Body of pancreas (tissue), 4 donors: ENCODE measurements at regions not wholly inside any gene's neighbourhood (a gene's known extent, or its start where the extent isn't known, plus 50 kb on each side); places are given as distances from the start of the nearest gene placed in this dataset.

Experiments
- ATAC-seq: fragments of 150-250 bp; one replicate; pipeline ENCODE4 v1.9.1; 2016
- DNase-seq, 4 donors: peaks; one replicate each; pipeline ENCODE4 v3.0.0-alpha.2; 2019
- H3K27ac ChIP-seq, 4 donors: fragments of 200-600 bp; sonication (generic); 1 replicate in 3 of 4; 2 replicates in 1 of 4; pipeline versions ENCODE4 v1.5.1 to v1.6.1; 2016 to 2019; ENCODE audit warnings: mild to moderate bottlenecking in 1 of 4, mixed read lengths in 1 of 4, moderate library complexity in 1 of 4
- H3K27me3 ChIP-seq, 2 donors: fragments of 200-600 bp; sonication (generic); one replicate each; pipeline ENCODE4 v1.6.0; 2016; ENCODE audit warnings: mild to moderate bottlenecking in 1 of 2
- H3K36me3 ChIP-seq, 2 donors: fragments of 200-600 bp; sonication (generic); replicated peaks in 1 of 2; 2 replicates each; pipeline ENCODE4 v1.5.1; 2016; ENCODE audit warnings: low read depth in 2 of 2; ENCODE audit not compliant: insufficient read depth in 1 of 2
- H3K4me1 ChIP-seq: fragments of 200-600 bp; sonication (generic); one replicate; pipeline ENCODE4 v1.6.0; 2016
- H3K4me3 ChIP-seq, 2 donors: fragments of 200-600 bp; sonication (generic); 1 replicate in 1 of 2; 2 replicates in 1 of 2; pipeline ENCODE4 v1.5.1; 2016 to 2019
- H3K9me3 ChIP-seq, 3 donors: fragments of 200-600 bp; sonication (generic); 1 replicate in 2 of 3; 2 replicates in 1 of 3; pipeline ENCODE4 v1.5.1; 2016
- POLR2A ChIP-seq, 3 donors: fragments of 450-650 bp; IDR thresholded peaks; one replicate each; pipeline ENCODE4 v1.6.1; 2016; ENCODE audit warnings: antibody characterized with exemption in 3 of 3, mild to moderate bottlenecking in 2 of 3
- WGBS, 2 donors: methylation state at CpG; one replicate each; pipeline ENCODE4 v1.1.5; 2017; 5-methylcytosine and 5-hydroxymethylcytosine counted together
- intact Hi-C: fragments of 100-400 bp; cut with DNase I; formaldehyde crosslinking; loops from one replicate; pipeline ENCODE4 v1.15.1; 2023
- TF ChIP-seq, protein P1 (sequence below), 7 experiments: fragments of 450-650 bp in 4 of 7; fragments of 200-600 bp in 3 of 7; sonication (generic) in 3 of 7; IDR thresholded peaks; one replicate each; pipeline ENCODE4 v1.5.1; 2016 to 2019; ENCODE audit warnings: antibody characterized with exemption in 7 of 7

DNA sequence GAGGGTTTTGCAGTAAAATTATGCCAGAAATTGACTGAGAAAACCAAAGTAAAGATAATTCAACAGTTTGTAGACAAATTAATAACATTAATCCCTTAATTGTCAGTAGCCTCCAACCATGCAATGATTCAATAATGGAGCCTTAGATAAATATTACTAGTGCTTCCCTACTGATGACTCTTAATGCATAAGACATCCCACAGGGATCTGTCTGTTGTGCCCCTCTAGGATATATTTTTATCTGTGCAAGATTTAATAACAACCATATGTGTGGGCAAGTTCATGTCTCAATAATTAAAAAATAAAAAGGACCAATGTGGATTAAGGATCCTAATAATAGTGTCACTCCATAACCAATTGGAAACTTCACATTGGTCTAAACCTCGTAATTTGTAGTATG lies 230.3 kb upstream of the TCF4 start:
- Histone ChIP-seq H3K4me1 (no peaks in the 10 kb centered on the region), H3K9me3 (no peaks in the 10 kb centered on the region), H3K4me3 (no peak overlapping the region), H3K36me3 (no peaks in the 10 kb centered on the region), H3K27me3 (no peaks in the 10 kb centered on the region), H3K27ac (no peak overlapping the region)
- DNase-seq: no peak
- TF ChIP-seq POLR2A (IDR thresholded peaks at IDR 0.05): no peak
- TF ChIP-seq, protein P1, sequence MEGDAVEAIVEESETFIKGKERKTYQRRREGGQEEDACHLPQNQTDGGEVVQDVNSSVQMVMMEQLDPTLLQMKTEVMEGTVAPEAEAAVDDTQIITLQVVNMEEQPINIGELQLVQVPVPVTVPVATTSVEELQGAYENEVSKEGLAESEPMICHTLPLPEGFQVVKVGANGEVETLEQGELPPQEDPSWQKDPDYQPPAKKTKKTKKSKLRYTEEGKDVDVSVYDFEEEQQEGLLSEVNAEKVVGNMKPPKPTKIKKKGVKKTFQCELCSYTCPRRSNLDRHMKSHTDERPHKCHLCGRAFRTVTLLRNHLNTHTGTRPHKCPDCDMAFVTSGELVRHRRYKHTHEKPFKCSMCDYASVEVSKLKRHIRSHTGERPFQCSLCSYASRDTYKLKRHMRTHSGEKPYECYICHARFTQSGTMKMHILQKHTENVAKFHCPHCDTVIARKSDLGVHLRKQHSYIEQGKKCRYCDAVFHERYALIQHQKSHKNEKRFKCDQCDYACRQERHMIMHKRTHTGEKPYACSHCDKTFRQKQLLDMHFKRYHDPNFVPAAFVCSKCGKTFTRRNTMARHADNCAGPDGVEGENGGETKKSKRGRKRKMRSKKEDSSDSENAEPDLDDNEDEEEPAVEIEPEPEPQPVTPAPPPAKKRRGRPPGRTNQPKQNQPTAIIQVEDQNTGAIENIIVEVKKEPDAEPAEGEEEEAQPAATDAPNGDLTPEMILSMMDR (IDR thresholded peaks at IDR 0.05): no peak
- intact Hi-C loops: no loop called here
- ATAC-seq: no peak
- 71 to 90% methylated on average over 1 of the region's 1 CpG for WGBS, 2 donors

GRCh38 chr18:55811925-55812324 lies 223.9 kb upstream of the TCF4 start:
- Histone ChIP-seq H3K27ac (no peak overlapping the region), H3K9me3 (no peaks in the 10 kb centered on the region), H3K4me3 (no peak overlapping the region), H3K4me1 (no peaks in the 10 kb centered on the region), H3K36me3 (no peaks in the 10 kb centered on the region), H3K27me3 (no peaks in the 10 kb centered on the region)
- TF ChIP-seq, protein P1 (IDR thresholded peaks at IDR 0.05): no peak
- no peak for TF ChIP-seq POLR2A (IDR thresholded peaks at IDR 0.05)
- DNase-seq (no peak), ATAC-seq (no peak)
- 55 to 57% methylated on average over 3 of the region's 3 CpGs for WGBS, 2 donors
- intact Hi-C loops: no loop called here

- ATAC-seq (no peak), DNase-seq (no peak)
- no peaks in the 10 kb centered on the region for H3K4me1 ChIP-seq
- intact Hi-C loops: no loop called here
- no peak overlapping the region for H3K27ac ChIP-seq
- no peak overlapping the region for H3K4me3 ChIP-seq
- H3K9me3 ChIP-seq: no peaks in the 10 kb centered on the region
- H3K27me3 ChIP-seq: no peaks in the 10 kb centered on the region
- TF ChIP-seq POLR2A (IDR thresholded peaks at IDR 0.05): no peak
- TF ChIP-seq, protein P1 (IDR thresholded peaks at IDR 0.05): no peak
- WGBS, 2 donors: 78 to 86% methylated on average over 3 of the region's 3 CpGs
- H3K36me3 ChIP-seq: no peaks in the 10 kb centered on the region
These were observed 217.7 kb upstream of the TCF4 start for GRCh38 chr18:55805666-55806065.

DNA sequence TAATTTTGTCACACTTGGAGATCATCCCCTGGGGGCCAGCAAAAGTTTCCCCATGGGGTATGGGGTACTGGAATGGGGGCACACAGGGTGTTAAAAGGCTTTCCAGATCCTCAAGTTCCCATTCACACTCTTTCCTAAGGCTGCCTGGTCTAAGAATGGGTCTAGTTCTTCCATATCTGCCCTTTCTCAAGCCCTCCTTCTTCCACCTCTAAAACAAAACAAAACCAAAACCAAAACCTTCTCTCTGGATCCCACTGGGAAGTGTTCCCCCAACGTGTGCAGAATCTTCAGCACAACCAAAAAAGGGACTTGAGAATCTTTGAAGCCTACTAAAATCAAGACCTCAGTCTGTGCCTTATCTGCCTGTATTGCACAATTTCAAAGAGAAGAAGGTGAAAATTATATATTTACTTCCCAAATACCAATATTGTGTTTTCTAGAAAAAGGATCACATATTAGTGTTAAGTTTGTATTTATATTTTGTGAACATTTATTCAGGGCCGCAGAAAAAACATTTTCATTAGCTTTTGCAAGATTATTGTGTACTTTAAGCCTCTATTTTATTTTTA lies 207.2 kb upstream of the TCF4 start:
- H3K27me3 ChIP-seq: no peaks in the 10 kb centered on the region
- 58 to 62% methylated on average over 2 of the region's 2 CpGs for WGBS, 2 donors
- ATAC-seq (no peak), DNase-seq (no peak)
- no peaks in the 10 kb centered on the region for H3K36me3 ChIP-seq
- H3K4me3 ChIP-seq: no peak overlapping the region
- H3K27ac ChIP-seq: no peak overlapping the region
- H3K9me3 ChIP-seq: no peaks in the 10 kb centered on the region
- intact Hi-C loops: no loop called here
- H3K4me1 ChIP-seq: no peaks in the 10 kb centered on the region
- TF ChIP-seq POLR2A (IDR thresholded peaks at IDR 0.05): no peak
- TF ChIP-seq, protein P1 (IDR thresholded peaks at IDR 0.05): no peak

GRCh38 chr18:55794288-55795052 lies 206.5 kb upstream of the TCF4 start:
- no peak for DNase-seq

More at GRCh38 chr18:55794288-55795052, 206.5 kb upstream of the TCF4 start:
- WGBS, 2 donors: 63 to 65% methylated on average over 8 of the region's 8 CpGs
- intact Hi-C loops: no loop called here
- TF ChIP-seq, protein P1 (IDR thresholded peaks at IDR 0.05): no peak
- TF ChIP-seq POLR2A (IDR thresholded peaks at IDR 0.05): no peak
- Histone ChIP-seq H3K27ac (no peak overlapping the region), H3K9me3 (no peaks in the 10 kb centered on the region), H3K4me3 (no peak overlapping the region), H3K27me3 (no peaks in the 10 kb centered on the region), H3K36me3 (no peaks in the 10 kb centered on the region), H3K4me1 (no peaks in the 10 kb centered on the region)
- ATAC-seq: no peak
